ENCODE measurements at regions not wholly inside any gene's neighbourhood (a gene's known extent, or its start where the extent isn't known, plus 50 kb on each side); places are given as distances from the start of the nearest gene placed in this dataset.

- no peak overlapping the region for H3K14ac ChIP-seq (ENCODE audit: low read length in 2 of 2)
- H3K27ac ChIP-seq (ENCODE audit: low read length, poor library complexity, severe bottlenecking): no peak overlapping the region
- no peaks in the 10 kb centered on the region for H3K36me3 ChIP-seq (ENCODE audit: control insufficient read depth in 1 of 2, insufficient read depth in 2 of 2, low read depth in 1 of 2, low read length in 2 of 2)
- no peaks in the 10 kb centered on the region for H3K79me1 ChIP-seq (replicated peaks; ENCODE audit: low read length, poor library complexity, severe bottlenecking)
- no peak overlapping the region for H3K4me3 ChIP-seq (ENCODE audit: insufficient read depth in 1 of 2, low read depth in 1 of 2, low read length in 2 of 2)
- H2BK5ac ChIP-seq (ENCODE audit: low read depth, low read length, poor library complexity, severe bottlenecking): no peak overlapping the region
- no peak overlapping the region for H4K8ac ChIP-seq (ENCODE audit: low read length)
- H2BK120ac ChIP-seq (ENCODE audit: low read depth, low read length): no peak overlapping the region
- H2AK5ac ChIP-seq (ENCODE audit: low read length, severe bottlenecking): no peak overlapping the region
- H3K18ac ChIP-seq (ENCODE audit: low read depth in 1 of 2, low read length in 2 of 2): no peak overlapping the region
- peaks cover 2% of the 10 kb centered on the region for H3K4me1 ChIP-seq (ENCODE audit: control insufficient read depth, insufficient read depth, low read depth, low read length)
- H2BK15ac ChIP-seq (ENCODE audit: low read depth, poor library complexity, severe bottlenecking): no peak overlapping the region
- no peak overlapping the region for H3K9ac ChIP-seq (ENCODE audit: low read length)
- no peak overlapping the region for H3K4ac ChIP-seq (ENCODE audit: low read depth in 1 of 2, low read length in 2 of 2)
- H3K9me3 ChIP-seq (ENCODE audit: control insufficient read depth, low read length): no peaks in the 10 kb centered on the region
- no peak overlapping the region for H4K91ac ChIP-seq (ENCODE audit: low read length)
- H3K27me3 ChIP-seq (ENCODE audit: control insufficient read depth in 1 of 2, insufficient read depth in 1 of 2, low read length in 2 of 2): no peaks in the 10 kb centered on the region
- DNase-seq: no peak
- no peak overlapping the region for H2AFZ ChIP-seq (ENCODE audit: low read depth, low read length)
- H3K23ac ChIP-seq (ENCODE audit: low read length in 2 of 2): no peak overlapping the region
- H3K4me2 ChIP-seq (ENCODE audit: low read length, poor library complexity, severe bottlenecking): no peak overlapping the region
- no peak overlapping the region for H2BK12ac ChIP-seq (ENCODE audit: low read length in 2 of 2)
Measured at GRCh38 chr7:46547044-46547443, 626.0 kb upstream of the IGFBP3 start.

GRCh38 chr7:46545790-46546189 lies 624.7 kb upstream of the IGFBP3 start:
- H2BK12ac ChIP-seq (ENCODE audit: low read length in 2 of 2): no peak overlapping the region
- H3K9ac ChIP-seq (ENCODE audit: low read length): no peak overlapping the region
- H2BK5ac ChIP-seq (ENCODE audit: low read depth, low read length, poor library complexity, severe bottlenecking): no peak overlapping the region
- no peak overlapping the region for H3K27ac ChIP-seq (ENCODE audit: low read length, poor library complexity, severe bottlenecking)
- H2AFZ ChIP-seq (ENCODE audit: low read depth, low read length): no peak overlapping the region
- no peak overlapping the region for H4K8ac ChIP-seq (ENCODE audit: low read length)
- peaks cover 2% of the 10 kb centered on the region for H3K4me1 ChIP-seq (ENCODE audit: control insufficient read depth, insufficient read depth, low read depth, low read length)
- H3K36me3 ChIP-seq (ENCODE audit: control insufficient read depth in 1 of 2, insufficient read depth in 2 of 2, low read depth in 1 of 2, low read length in 2 of 2): no peaks in the 10 kb centered on the region
- no peak overlapping the region for H3K18ac ChIP-seq (ENCODE audit: low read depth in 1 of 2, low read length in 2 of 2)
- no peaks in the 10 kb centered on the region for H3K9me3 ChIP-seq (ENCODE audit: control insufficient read depth, low read length)
- no CpG with 5 or more reads among the region's 1 CpG for WGBS
- H3K14ac ChIP-seq (ENCODE audit: low read length in 2 of 2): no peak overlapping the region
- no peak overlapping the region for H3K4ac ChIP-seq (ENCODE audit: low read depth in 1 of 2, low read length in 2 of 2)
- no peak overlapping the region for H2BK120ac ChIP-seq (ENCODE audit: low read depth, low read length)
- no peaks in the 10 kb centered on the region for H3K27me3 ChIP-seq (ENCODE audit: control insufficient read depth in 1 of 2, insufficient read depth in 1 of 2, low read length in 2 of 2)
- H2BK15ac ChIP-seq (ENCODE audit: low read depth, poor library complexity, severe bottlenecking): no peak overlapping the region
- no peak overlapping the region for H3K23ac ChIP-seq (ENCODE audit: low read length in 2 of 2)
- H3K4me3 ChIP-seq (ENCODE audit: insufficient read depth in 1 of 2, low read depth in 1 of 2, low read length in 2 of 2): no peak overlapping the region
- H3K79me1 ChIP-seq (replicated peaks; ENCODE audit: low read length, poor library complexity, severe bottlenecking): no peaks in the 10 kb centered on the region
- peak; percentile 83 for DNase-seq
- H4K91ac ChIP-seq (ENCODE audit: low read length): no peak overlapping the region
- H2AK5ac ChIP-seq (ENCODE audit: low read length, severe bottlenecking): no peak overlapping the region
- no peak overlapping the region for H3K4me2 ChIP-seq (ENCODE audit: low read length, poor library complexity, severe bottlenecking)

GRCh38 chr7:46544396-46545008 lies 623.4 kb upstream of the IGFBP3 start:
- Histone ChIP-seq H2AFZ (ENCODE audit: low read depth, low read length) (no peak overlapping the region), H3K27me3 (ENCODE audit: control insufficient read depth in 1 of 2, insufficient read depth in 1 of 2, low read length in 2 of 2) (no peaks in the 10 kb centered on the region), H3K18ac (ENCODE audit: low read depth in 1 of 2, low read length in 2 of 2) (peak overlapping the region in 1 of 2 experiments; percentile 52), H3K36me3 (ENCODE audit: control insufficient read depth in 1 of 2, insufficient read depth in 2 of 2, low read depth in 1 of 2, low read length in 2 of 2) (no peaks in the 10 kb centered on the region), H3K4ac (ENCODE audit: low read depth in 1 of 2, low read length in 2 of 2) (peak overlapping the region in 1 of 2 experiments; percentile 75), H2BK120ac (ENCODE audit: low read depth, low read length) (no peak overlapping the region), H3K4me2 (ENCODE audit: low read length, poor library complexity, severe bottlenecking) (no peak overlapping the region), H2BK15ac (ENCODE audit: low read depth, poor library complexity, severe bottlenecking) (no peak overlapping the region), H3K9me3 (ENCODE audit: control insufficient read depth, low read length) (no peaks in the 10 kb centered on the region), H3K79me1 (replicated peaks; ENCODE audit: low read length, poor library complexity, severe bottlenecking) (no peaks in the 10 kb centered on the region), H3K23ac (ENCODE audit: low read length in 2 of 2) (no peak overlapping the region), H3K4me1 (ENCODE audit: control insufficient read depth, insufficient read depth, low read depth, low read length) (peaks cover 2% of the 10 kb centered on the region), H3K4me3 (ENCODE audit: insufficient read depth in 1 of 2, low read depth in 1 of 2, low read length in 2 of 2) (no peak overlapping the region), H2BK5ac (ENCODE audit: low read depth, low read length, poor library complexity, severe bottlenecking) (no peak overlapping the region), H3K14ac (ENCODE audit: low read length in 2 of 2) (peak overlapping the region in 1 of 2 experiments; percentile 1), H3K27ac (ENCODE audit: low read length, poor library complexity, severe bottlenecking) (peak overlapping the region; percentile 33), H4K91ac (ENCODE audit: low read length) (no peak overlapping the region), H3K9ac (ENCODE audit: low read length) (peak overlapping the region; percentile 67), H2AK5ac (ENCODE audit: low read length, severe bottlenecking) (no peak overlapping the region), H2BK12ac (ENCODE audit: low read length in 2 of 2) (peak overlapping the region in 1 of 2 experiments; percentile 88), H4K8ac (ENCODE audit: low read length) (no peak overlapping the region)
- peak; percentile 93 for DNase-seq
- no CpG with 5 or more reads among the region's 2 CpGs for WGBS

- WGBS: 42% methylated on average over 1 of the region's 1 CpG
- Histone ChIP-seq H3K27ac (ENCODE audit: low read length, poor library complexity, severe bottlenecking) (no peak overlapping the region), H3K4me1 (ENCODE audit: control insufficient read depth, insufficient read depth, low read depth, low read length) (peaks cover 2% of the 10 kb centered on the region), H2BK120ac (ENCODE audit: low read depth, low read length) (no peak overlapping the region), H3K27me3 (ENCODE audit: control insufficient read depth in 1 of 2, insufficient read depth in 1 of 2, low read length in 2 of 2) (no peaks in the 10 kb centered on the region), H3K4me3 (ENCODE audit: insufficient read depth in 1 of 2, low read depth in 1 of 2, low read length in 2 of 2) (no peak overlapping the region), H3K9me3 (ENCODE audit: control insufficient read depth, low read length) (no peaks in the 10 kb centered on the region), H2BK5ac (ENCODE audit: low read depth, low read length, poor library complexity, severe bottlenecking) (no peak overlapping the region), H3K79me1 (replicated peaks; ENCODE audit: low read length, poor library complexity, severe bottlenecking) (no peaks in the 10 kb centered on the region), H3K36me3 (ENCODE audit: control insufficient read depth in 1 of 2, insufficient read depth in 2 of 2, low read depth in 1 of 2, low read length in 2 of 2) (no peaks in the 10 kb centered on the region), H2BK12ac (ENCODE audit: low read length in 2 of 2) (no peak overlapping the region), H3K14ac (ENCODE audit: low read length in 2 of 2) (no peak overlapping the region), H3K18ac (ENCODE audit: low read depth in 1 of 2, low read length in 2 of 2) (peak overlapping the region in 1 of 2 experiments; percentile 6), H2BK15ac (ENCODE audit: low read depth, poor library complexity, severe bottlenecking) (no peak overlapping the region), H3K23ac (ENCODE audit: low read length in 2 of 2) (no peak overlapping the region), H3K9ac (ENCODE audit: low read length) (no peak overlapping the region), H3K4me2 (ENCODE audit: low read length, poor library complexity, severe bottlenecking) (no peak overlapping the region), H4K91ac (ENCODE audit: low read length) (no peak overlapping the region), H2AFZ (ENCODE audit: low read depth, low read length) (no peak overlapping the region), H4K8ac (ENCODE audit: low read length) (no peak overlapping the region), H2AK5ac (ENCODE audit: low read length, severe bottlenecking) (no peak overlapping the region), H3K4ac (ENCODE audit: low read depth in 1 of 2, low read length in 2 of 2) (no peak overlapping the region)
- no peak for DNase-seq
Measured at GRCh38 chr7:46542076-46542475, 621.0 kb upstream of the IGFBP3 start.

Measured in mesenchymal stem cell (in vitro differentiated cells and primary cell).